ENCODE measurements at regions not wholly inside any gene's neighbourhood (a gene's known extent, or its start where the extent isn't known, plus 50 kb on each side); places are given as distances from the start of the nearest gene placed in this dataset.

DNA sequence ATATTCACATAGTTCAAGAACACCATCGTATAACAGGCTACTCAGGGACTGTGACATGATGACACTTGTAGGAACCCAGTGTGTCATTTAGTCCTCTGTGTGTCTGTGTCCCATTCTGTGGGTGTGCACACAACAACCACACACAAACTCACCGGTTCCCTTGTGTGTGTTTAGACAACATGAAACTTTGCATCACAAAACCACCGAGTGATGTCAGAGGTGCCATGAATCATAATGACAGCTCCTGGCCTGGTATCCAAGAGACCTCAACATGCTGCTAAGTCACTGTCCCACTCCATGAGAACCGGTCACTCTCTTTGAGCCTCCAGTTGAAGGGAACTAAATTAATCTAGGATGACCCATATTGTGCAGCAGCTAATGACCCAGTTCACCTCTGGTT, 421.3 kb downstream of the PREX1 start:
- Histone ChIP-seq H3K4me1 (ENCODE audit: control insufficient read depth, insufficient read depth, low read depth, low read length) (no peaks in the 10 kb centered on the region), H3K18ac (ENCODE audit: low read depth in 1 of 2, low read length in 2 of 2) (no peak overlapping the region), H4K91ac (ENCODE audit: low read length) (no peak overlapping the region), H3K23ac (ENCODE audit: low read length in 2 of 2) (no peak overlapping the region), H2BK12ac (ENCODE audit: low read length in 2 of 2) (no peak overlapping the region), H2BK120ac (ENCODE audit: low read depth, low read length) (no peak overlapping the region), H2AFZ (ENCODE audit: low read depth, low read length) (no peak overlapping the region), H3K4me2 (ENCODE audit: low read length, poor library complexity, severe bottlenecking) (no peak overlapping the region), H3K79me1 (replicated peaks; ENCODE audit: low read length, poor library complexity, severe bottlenecking) (no peaks in the 10 kb centered on the region), H4K8ac (ENCODE audit: low read length) (no peak overlapping the region), H3K36me3 (ENCODE audit: control insufficient read depth in 1 of 2, insufficient read depth in 2 of 2, low read depth in 1 of 2, low read length in 2 of 2) (no peaks in the 10 kb centered on the region), H3K9ac (ENCODE audit: low read length) (no peak overlapping the region), H2BK15ac (ENCODE audit: low read depth, poor library complexity, severe bottlenecking) (no peak overlapping the region), H3K4ac (ENCODE audit: low read depth in 1 of 2, low read length in 2 of 2) (no peak overlapping the region), H3K14ac (ENCODE audit: low read length in 2 of 2) (no peak overlapping the region), H3K27me3 (ENCODE audit: control insufficient read depth in 1 of 2, insufficient read depth in 1 of 2, low read length in 2 of 2) (peaks cover 44 to 74% of the 10 kb centered on the region in 2 experiments), H3K9me3 (ENCODE audit: control insufficient read depth, low read length) (no peaks in the 10 kb centered on the region), H3K27ac (ENCODE audit: low read length, poor library complexity, severe bottlenecking) (no peak overlapping the region), H3K4me3 (ENCODE audit: insufficient read depth in 1 of 2, low read depth in 1 of 2, low read length in 2 of 2) (no peak overlapping the region), H2BK5ac (ENCODE audit: low read depth, low read length, poor library complexity, severe bottlenecking) (no peak overlapping the region), H2AK5ac (ENCODE audit: low read length, severe bottlenecking) (no peak overlapping the region)
- WGBS = 94% methylated on average over 4 of the region's 4 CpGs
- DNase-seq = no peak

- H3K23ac ChIP-seq (ENCODE audit: low read length in 2 of 2) = no peak overlapping the region
- H3K4ac ChIP-seq (ENCODE audit: low read depth in 1 of 2, low read length in 2 of 2) = no peak overlapping the region
- H2BK120ac ChIP-seq (ENCODE audit: low read depth, low read length) = no peak overlapping the region
- H3K4me1 ChIP-seq (ENCODE audit: control insufficient read depth, insufficient read depth, low read depth, low read length) = no peaks in the 10 kb centered on the region
- no peak overlapping the region for H2AFZ ChIP-seq (ENCODE audit: low read depth, low read length)
- no peak overlapping the region for H2BK15ac ChIP-seq (ENCODE audit: low read depth, poor library complexity, severe bottlenecking)
- no peak overlapping the region for H2BK12ac ChIP-seq (ENCODE audit: low read length in 2 of 2)
- 82% methylated on average over 13 of the region's 13 CpGs for WGBS
- no peak overlapping the region for H4K91ac ChIP-seq (ENCODE audit: low read length)
- H2BK5ac ChIP-seq (ENCODE audit: low read depth, low read length, poor library complexity, severe bottlenecking) = no peak overlapping the region
- H3K9ac ChIP-seq (ENCODE audit: low read length) = no peak overlapping the region
- H3K4me2 ChIP-seq (ENCODE audit: low read length, poor library complexity, severe bottlenecking) = no peak overlapping the region
- no peak overlapping the region for H3K4me3 ChIP-seq (ENCODE audit: insufficient read depth in 1 of 2, low read depth in 1 of 2, low read length in 2 of 2)
- no peaks in the 10 kb centered on the region for H3K79me1 ChIP-seq (replicated peaks; ENCODE audit: low read length, poor library complexity, severe bottlenecking)
- no peak overlapping the region for H3K18ac ChIP-seq (ENCODE audit: low read depth in 1 of 2, low read length in 2 of 2)
- no peak overlapping the region for H3K14ac ChIP-seq (ENCODE audit: low read length in 2 of 2)
- no peak overlapping the region for H2AK5ac ChIP-seq (ENCODE audit: low read length, severe bottlenecking)
- no peak overlapping the region for H4K8ac ChIP-seq (ENCODE audit: low read length)
- DNase-seq = no peak
- no peak overlapping the region for H3K27ac ChIP-seq (ENCODE audit: low read length, poor library complexity, severe bottlenecking)
- peaks cover 40 to 74% of the 10 kb centered on the region in 2 experiments for H3K27me3 ChIP-seq (ENCODE audit: control insufficient read depth in 1 of 2, insufficient read depth in 1 of 2, low read length in 2 of 2)
- H3K36me3 ChIP-seq (ENCODE audit: control insufficient read depth in 1 of 2, insufficient read depth in 2 of 2, low read depth in 1 of 2, low read length in 2 of 2) = no peaks in the 10 kb centered on the region
- no peaks in the 10 kb centered on the region for H3K9me3 ChIP-seq (ENCODE audit: control insufficient read depth, low read length)
Measured at GRCh38 chr20:48405909-48406308, 421.9 kb downstream of the PREX1 start.

DNA sequence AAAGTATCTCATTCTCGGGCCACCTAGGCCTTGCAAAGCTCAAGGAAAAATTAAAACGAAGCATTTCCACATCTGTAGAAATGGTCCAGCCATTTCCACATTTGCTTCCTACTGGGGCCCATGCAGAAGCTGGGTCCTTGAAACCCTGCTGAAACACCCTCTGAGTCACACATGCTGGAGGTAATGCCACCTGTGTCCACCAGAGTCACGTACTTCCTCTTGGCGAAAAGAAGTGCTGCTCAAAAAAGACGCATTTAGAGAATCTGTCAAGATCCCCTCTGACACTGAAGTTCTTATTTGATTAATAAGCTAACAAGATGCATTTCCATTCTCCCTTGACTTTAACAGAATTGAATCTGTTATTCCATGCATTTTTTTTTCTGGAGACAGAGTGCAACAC, 423.2 kb downstream of the PREX1 start:
- H3K9me3 ChIP-seq (ENCODE audit: control insufficient read depth, low read length) = no peaks in the 10 kb centered on the region
- H2AK5ac ChIP-seq (ENCODE audit: low read length, severe bottlenecking) = no peak overlapping the region
- no peak overlapping the region for H4K8ac ChIP-seq (ENCODE audit: low read length)
- peaks cover 8% of the 10 kb centered on the region for H3K4me1 ChIP-seq (ENCODE audit: control insufficient read depth, insufficient read depth, low read depth, low read length)
- H3K9ac ChIP-seq (ENCODE audit: low read length) = no peak overlapping the region
- H2BK12ac ChIP-seq (ENCODE audit: low read length in 2 of 2) = no peak overlapping the region
- H4K91ac ChIP-seq (ENCODE audit: low read length) = no peak overlapping the region
- H2BK5ac ChIP-seq (ENCODE audit: low read depth, low read length, poor library complexity, severe bottlenecking) = no peak overlapping the region
- no peak overlapping the region for H3K23ac ChIP-seq (ENCODE audit: low read length in 2 of 2)
- H3K27me3 ChIP-seq (ENCODE audit: control insufficient read depth in 1 of 2, insufficient read depth in 1 of 2, low read length in 2 of 2) = peaks cover 28 to 74% of the 10 kb centered on the region in 2 experiments
- H3K27ac ChIP-seq (ENCODE audit: low read length, poor library complexity, severe bottlenecking) = no peak overlapping the region
- H3K18ac ChIP-seq (ENCODE audit: low read depth in 1 of 2, low read length in 2 of 2) = no peak overlapping the region
- WGBS = 85% methylated on average over 5 of the region's 5 CpGs
- no peak overlapping the region for H2BK15ac ChIP-seq (ENCODE audit: low read depth, poor library complexity, severe bottlenecking)
- no peaks in the 10 kb centered on the region for H3K79me1 ChIP-seq (replicated peaks; ENCODE audit: low read length, poor library complexity, severe bottlenecking)
- no peak overlapping the region for H3K4me2 ChIP-seq (ENCODE audit: low read length, poor library complexity, severe bottlenecking)
- no peak overlapping the region for H3K14ac ChIP-seq (ENCODE audit: low read length in 2 of 2)
- no peak overlapping the region for H3K4ac ChIP-seq (ENCODE audit: low read depth in 1 of 2, low read length in 2 of 2)
- H2AFZ ChIP-seq (ENCODE audit: low read depth, low read length) = no peak overlapping the region
- DNase-seq = no peak
- H3K36me3 ChIP-seq (ENCODE audit: control insufficient read depth in 1 of 2, insufficient read depth in 2 of 2, low read depth in 1 of 2, low read length in 2 of 2) = no peaks in the 10 kb centered on the region
- H3K4me3 ChIP-seq (ENCODE audit: insufficient read depth in 1 of 2, low read depth in 1 of 2, low read length in 2 of 2) = no peak overlapping the region
- H2BK120ac ChIP-seq (ENCODE audit: low read depth, low read length) = no peak overlapping the region

GRCh38 chr20:48403167-48403761, 424.5 kb downstream of the PREX1 start:
- Histone ChIP-seq H3K18ac (ENCODE audit: low read depth in 1 of 2, low read length in 2 of 2) (no peak overlapping the region), H3K4me1 (ENCODE audit: control insufficient read depth, insufficient read depth, low read depth, low read length) (peaks cover 19% of the 10 kb centered on the region), H3K4me2 (ENCODE audit: low read length, poor library complexity, severe bottlenecking) (no peak overlapping the region), H2BK15ac (ENCODE audit: low read depth, poor library complexity, severe bottlenecking) (no peak overlapping the region), H3K9ac (ENCODE audit: low read length) (no peak overlapping the region), H4K91ac (ENCODE audit: low read length) (no peak overlapping the region), H3K4me3 (ENCODE audit: insufficient read depth in 1 of 2, low read depth in 1 of 2, low read length in 2 of 2) (no peak overlapping the region), H3K23ac (ENCODE audit: low read length in 2 of 2) (no peak overlapping the region), H3K4ac (ENCODE audit: low read depth in 1 of 2, low read length in 2 of 2) (no peak overlapping the region), H2AFZ (ENCODE audit: low read depth, low read length) (no peak overlapping the region), H2BK120ac (ENCODE audit: low read depth, low read length) (no peak overlapping the region), H3K27me3 (ENCODE audit: control insufficient read depth in 1 of 2, insufficient read depth in 1 of 2, low read length in 2 of 2) (peaks cover 23 to 75% of the 10 kb centered on the region in 2 experiments), H3K9me3 (ENCODE audit: control insufficient read depth, low read length) (no peaks in the 10 kb centered on the region), H2BK5ac (ENCODE audit: low read depth, low read length, poor library complexity, severe bottlenecking) (no peak overlapping the region), H3K36me3 (ENCODE audit: control insufficient read depth in 1 of 2, insufficient read depth in 2 of 2, low read depth in 1 of 2, low read length in 2 of 2) (no peaks in the 10 kb centered on the region), H3K79me1 (replicated peaks; ENCODE audit: low read length, poor library complexity, severe bottlenecking) (no peaks in the 10 kb centered on the region), H3K14ac (ENCODE audit: low read length in 2 of 2) (no peak overlapping the region), H2BK12ac (ENCODE audit: low read length in 2 of 2) (no peak overlapping the region), H3K27ac (ENCODE audit: low read length, poor library complexity, severe bottlenecking) (no peak overlapping the region), H2AK5ac (ENCODE audit: low read length, severe bottlenecking) (no peak overlapping the region), H4K8ac (ENCODE audit: low read length) (no peak overlapping the region)
- no peak for DNase-seq
- WGBS = 72% methylated on average over 7 of the region's 7 CpGs
